HG03103 (cell line): ENCODE measurements at regions not wholly inside any gene's neighbourhood (a gene's known extent, or its start where the extent isn't known, plus 50 kb on each side); places are given as distances from the start of the nearest gene placed in this dataset.

Experiments used
- ATAC-seq: cut with Tn5 transposase; IDR thresholded peaks from one replicate; pipeline ENCODE4 v1.9.1; 2021; ENCODE audit warnings: low read depth; ENCODE audit not compliant: unreplicated experiment

GRCh38 chr2:226623587-226624368 is 175.8 kb downstream of the IRS1 start:
- ATAC-seq: no peak

- no peak for ATAC-seq
These were observed 177.1 kb downstream of the IRS1 start for GRCh38 chr2:226622484-226622883.

GRCh38 chr2:226620176-226620575 is 179.4 kb downstream of the IRS1 start:
- ATAC-seq: no peak

- no peak for ATAC-seq
These were observed 179.9 kb downstream of the IRS1 start for GRCh38 chr2:226619707-226620106.

GRCh38 chr2:226618875-226619605 is 180.6 kb downstream of the IRS1 start:
- no peak for ATAC-seq

GRCh38 chr2:226618544-226618874 is 181.1 kb downstream of the IRS1 start:
- ATAC-seq: no peak

GRCh38 chr2:226615891-226616290 is 183.7 kb downstream of the IRS1 start:
- ATAC-seq: no peak

- ATAC-seq: no peak
These were observed 187.7 kb downstream of the IRS1 start for GRCh38 chr2:226611944-226612318.

GRCh38 chr2:226611196-226611943 is 188.2 kb downstream of the IRS1 start:
- no peak for ATAC-seq

- no peak for ATAC-seq
These were observed 190.3 kb downstream of the IRS1 start for GRCh38 chr2:226609366-226609765.

- ATAC-seq: no peak
These were observed 191.2 kb downstream of the IRS1 start for GRCh38 chr2:226608451-226608850.

GRCh38 chr2:226607379-226607778 is 192.2 kb downstream of the IRS1 start:
- ATAC-seq: no peak

- no peak for ATAC-seq
These were observed 194.0 kb downstream of the IRS1 start for GRCh38 chr2:226605642-226606041.

- ATAC-seq: no peak
These were observed 196.0 kb downstream of the IRS1 start for GRCh38 chr2:226603606-226604005.

- no peak for ATAC-seq
These were observed 197.5 kb downstream of the IRS1 start for GRCh38 chr2:226601881-226602662.

- ATAC-seq: no peak
These were observed 198.8 kb downstream of the IRS1 start for GRCh38 chr2:226600802-226601201.

GRCh38 chr2:226600184-226600583 is 199.4 kb downstream of the IRS1 start:
- ATAC-seq: no peak

- ATAC-seq: no peak
These were observed 210.6 kb downstream of the IRS1 start for GRCh38 chr2:226589043-226589442.

GRCh38 chr2:226585130-226585561 is 214.5 kb downstream of the IRS1 start:
- no peak for ATAC-seq

- ATAC-seq: no peak
These were observed 215.0 kb downstream of the IRS1 start for GRCh38 chr2:226584518-226585055.
